ENCODE measurements at regions not wholly inside any gene's neighbourhood (a gene's known extent, or its start where the extent isn't known, plus 50 kb on each side); places are given as distances from the start of the nearest gene placed in this dataset.

- Histone ChIP-seq H3K4me1 (no peaks in the 10 kb centered on the region), H3K27me3 (no peaks in the 10 kb centered on the region), H3K4me3 (no peak overlapping the region), H3K9me3 (no peaks in the 10 kb centered on the region), H3K36me3 (no peaks in the 10 kb centered on the region), H3K27ac (no peak overlapping the region)
- DNase-seq (ENCODE audit: low spot score in 2 of 2) = no peak
- no peak for TF ChIP-seq POLR2AphosphoS5 (IDR thresholded peaks at IDR 0.05)
- intact Hi-C loops (cut with DNase I; ENCODE audit: low total_unique reads) = no loop called here
Measured at GRCh38 chr13:84290386-84290785, 408.1 kb upstream of the SLITRK1 start.

GRCh38 chr13:84279166-84279565 lies 396.9 kb upstream of the SLITRK1 start:
- H3K27me3 ChIP-seq = no peaks in the 10 kb centered on the region
- TF ChIP-seq POLR2A (IDR thresholded peaks at IDR 0.05) = no peak
- TF ChIP-seq POLR2AphosphoS5 (IDR thresholded peaks at IDR 0.05) = no peak
- TF ChIP-seq CTCF (IDR thresholded peaks at IDR 0.05) = no peak
- no peaks in the 10 kb centered on the region for H3K9me3 ChIP-seq
- H3K4me3 ChIP-seq = no peak overlapping the region
- intact Hi-C loops (cut with DNase I; ENCODE audit: low total_unique reads) = no loop called here
- no peaks in the 10 kb centered on the region for H3K4me1 ChIP-seq
- H3K36me3 ChIP-seq = no peaks in the 10 kb centered on the region
- H3K27ac ChIP-seq = no peak overlapping the region
- DNase-seq (ENCODE audit: low spot score in 2 of 2) = no peak

GRCh38 chr13:84272877-84273562 lies 390.7 kb upstream of the SLITRK1 start:
- DNase-seq (ENCODE audit: low spot score in 2 of 2) = no peak
- Histone ChIP-seq H3K4me1 (no peaks in the 10 kb centered on the region), H3K27ac (no peak overlapping the region), H3K36me3 (no peaks in the 10 kb centered on the region), H3K27me3 (no peaks in the 10 kb centered on the region), H3K4me3 (no peak overlapping the region), H3K9me3 (no peaks in the 10 kb centered on the region)
- intact Hi-C loops (cut with DNase I; ENCODE audit: low total_unique reads) = no loop called here
- TF ChIP-seq POLR2AphosphoS5 (IDR thresholded peaks at IDR 0.05) (no peak), CTCF (IDR thresholded peaks at IDR 0.05) (no peak), POLR2A (IDR thresholded peaks at IDR 0.05) (no peak)

GRCh38 chr13:84265257-84265764 lies 383.0 kb upstream of the SLITRK1 start:
- Histone ChIP-seq H3K27ac (no peak overlapping the region), H3K4me3 (no peak overlapping the region), H3K36me3 (no peaks in the 10 kb centered on the region), H3K9me3 (no peaks in the 10 kb centered on the region), H3K4me1 (no peaks in the 10 kb centered on the region), H3K27me3 (no peaks in the 10 kb centered on the region)
- TF ChIP-seq POLR2AphosphoS5 (IDR thresholded peaks at IDR 0.05) = no peak
- no peak for TF ChIP-seq CTCF (IDR thresholded peaks at IDR 0.05)
- TF ChIP-seq POLR2A (IDR thresholded peaks at IDR 0.05) = no peak
- DNase-seq (ENCODE audit: low spot score in 2 of 2) = no peak
- intact Hi-C loops (cut with DNase I; ENCODE audit: low total_unique reads) = no loop called here

- intact Hi-C loops (cut with DNase I; ENCODE audit: low total_unique reads) = no loop called here
- H3K4me3 ChIP-seq = no peak overlapping the region
- DNase-seq (ENCODE audit: low spot score in 2 of 2) = no peak
- no peaks in the 10 kb centered on the region for H3K9me3 ChIP-seq
- no peaks in the 10 kb centered on the region for H3K4me1 ChIP-seq
- TF ChIP-seq CTCF (IDR thresholded peaks at IDR 0.05) (no peak), POLR2A (IDR thresholded peaks at IDR 0.05) (no peak), POLR2AphosphoS5 (IDR thresholded peaks at IDR 0.05) (no peak)
- no peaks in the 10 kb centered on the region for H3K27me3 ChIP-seq
- H3K27ac ChIP-seq = no peak overlapping the region
- H3K36me3 ChIP-seq = no peaks in the 10 kb centered on the region
Measured at GRCh38 chr13:84263354-84264069, 381.2 kb upstream of the SLITRK1 start.

Data from breast epithelium (tissue), 4 donors.